Fibroblast of pulmonary artery (primary cell): ENCODE measurements at regions not wholly inside any gene's neighbourhood (a gene's known extent, or its start where the extent isn't known, plus 50 kb on each side); places are given as distances from the start of the nearest gene placed in this dataset.

Experiments
- DNase-seq: peaks from one replicate; pipeline ENCODE4 v3.0.0-alpha.2; 2010; ENCODE audit warnings: low read depth
- H3K4me3 ChIP-seq: replicated peaks from 2 replicates; pipeline ENCODE4 v1.5.1; 2011; ENCODE audit warnings: low read depth, mild to moderate bottlenecking, control low read depth, low read length, moderate library complexity
- TF ChIP-seq, protein P1 (sequence below): IDR thresholded peaks from 2 replicates; pipeline ENCODE4 v1.5.1; 2011; ENCODE audit warnings: mild to moderate bottlenecking, control low read depth, low read length, inconsistent platforms; ENCODE audit errors: missing control alignments

DNA sequence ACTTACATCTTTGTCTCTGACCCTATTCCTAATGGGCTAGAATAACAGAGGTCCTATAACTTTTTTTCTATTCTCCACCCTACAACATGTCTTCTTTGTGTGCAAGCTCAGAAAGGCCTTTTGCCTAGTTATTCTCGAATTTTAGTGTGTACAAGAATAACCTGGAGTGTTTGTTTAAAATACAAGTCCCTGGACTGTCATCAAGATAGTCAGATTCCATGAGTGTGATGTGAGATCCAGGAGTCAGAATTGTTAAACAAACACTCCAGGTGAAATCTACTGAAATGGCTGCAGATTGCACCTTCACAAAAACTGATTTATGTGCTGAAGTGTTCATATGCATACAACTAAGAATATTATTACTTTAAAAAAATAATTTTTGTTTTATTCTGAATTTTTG is 114.4 kb upstream of the DIO2 start:
- TF ChIP-seq, protein P1, sequence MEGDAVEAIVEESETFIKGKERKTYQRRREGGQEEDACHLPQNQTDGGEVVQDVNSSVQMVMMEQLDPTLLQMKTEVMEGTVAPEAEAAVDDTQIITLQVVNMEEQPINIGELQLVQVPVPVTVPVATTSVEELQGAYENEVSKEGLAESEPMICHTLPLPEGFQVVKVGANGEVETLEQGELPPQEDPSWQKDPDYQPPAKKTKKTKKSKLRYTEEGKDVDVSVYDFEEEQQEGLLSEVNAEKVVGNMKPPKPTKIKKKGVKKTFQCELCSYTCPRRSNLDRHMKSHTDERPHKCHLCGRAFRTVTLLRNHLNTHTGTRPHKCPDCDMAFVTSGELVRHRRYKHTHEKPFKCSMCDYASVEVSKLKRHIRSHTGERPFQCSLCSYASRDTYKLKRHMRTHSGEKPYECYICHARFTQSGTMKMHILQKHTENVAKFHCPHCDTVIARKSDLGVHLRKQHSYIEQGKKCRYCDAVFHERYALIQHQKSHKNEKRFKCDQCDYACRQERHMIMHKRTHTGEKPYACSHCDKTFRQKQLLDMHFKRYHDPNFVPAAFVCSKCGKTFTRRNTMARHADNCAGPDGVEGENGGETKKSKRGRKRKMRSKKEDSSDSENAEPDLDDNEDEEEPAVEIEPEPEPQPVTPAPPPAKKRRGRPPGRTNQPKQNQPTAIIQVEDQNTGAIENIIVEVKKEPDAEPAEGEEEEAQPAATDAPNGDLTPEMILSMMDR: no peak
- H3K4me3 ChIP-seq: no peak overlapping the region
- DNase-seq: no peak

DNA sequence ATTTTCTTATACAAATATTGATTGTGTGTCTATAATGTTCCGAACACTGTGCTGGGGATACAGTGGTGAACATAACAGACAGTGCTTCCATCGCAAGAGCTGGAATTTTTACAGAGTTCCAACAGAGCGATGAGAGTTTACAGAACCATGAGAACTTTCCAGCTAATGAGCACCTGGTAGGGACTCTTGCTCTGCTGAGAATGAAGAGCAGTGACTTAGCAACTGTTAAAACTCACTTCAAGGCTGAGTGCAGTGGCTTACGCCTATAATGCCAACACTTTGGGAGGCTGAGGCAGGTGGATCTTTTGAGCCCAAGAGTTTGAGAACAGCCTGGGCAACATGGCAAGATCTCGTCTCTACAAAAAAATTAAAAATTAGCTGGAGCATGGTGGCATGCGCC is 113.8 kb upstream of the DIO2 start:
- DNase-seq: no peak

DNA sequence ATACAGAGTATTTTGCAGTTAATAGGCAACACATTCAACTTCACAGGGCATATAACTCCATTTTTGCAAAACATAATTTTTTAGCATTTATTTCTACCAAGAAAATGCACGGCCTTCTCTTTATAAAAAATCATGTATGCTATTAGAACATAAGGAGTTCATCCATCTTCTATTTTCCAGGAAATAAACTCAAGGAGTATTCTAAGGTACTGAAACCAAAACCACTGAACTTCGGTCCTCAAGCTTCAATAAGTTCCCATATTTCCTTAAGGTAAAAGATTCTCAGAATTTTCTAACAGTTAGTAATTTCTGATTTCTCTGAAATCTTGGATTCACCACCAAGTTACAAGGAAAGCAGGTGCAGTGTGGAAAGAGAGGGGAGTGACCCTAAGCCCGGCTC is 113.3 kb upstream of the DIO2 start:
- TF ChIP-seq, protein P1: no peak
- no peak for DNase-seq
- no peak overlapping the region for H3K4me3 ChIP-seq

More for the DNA sequence above, 113.8 kb upstream of the DIO2 start:
- H3K4me3 ChIP-seq: no peak overlapping the region
- TF ChIP-seq, protein P1: no peak

DNA sequence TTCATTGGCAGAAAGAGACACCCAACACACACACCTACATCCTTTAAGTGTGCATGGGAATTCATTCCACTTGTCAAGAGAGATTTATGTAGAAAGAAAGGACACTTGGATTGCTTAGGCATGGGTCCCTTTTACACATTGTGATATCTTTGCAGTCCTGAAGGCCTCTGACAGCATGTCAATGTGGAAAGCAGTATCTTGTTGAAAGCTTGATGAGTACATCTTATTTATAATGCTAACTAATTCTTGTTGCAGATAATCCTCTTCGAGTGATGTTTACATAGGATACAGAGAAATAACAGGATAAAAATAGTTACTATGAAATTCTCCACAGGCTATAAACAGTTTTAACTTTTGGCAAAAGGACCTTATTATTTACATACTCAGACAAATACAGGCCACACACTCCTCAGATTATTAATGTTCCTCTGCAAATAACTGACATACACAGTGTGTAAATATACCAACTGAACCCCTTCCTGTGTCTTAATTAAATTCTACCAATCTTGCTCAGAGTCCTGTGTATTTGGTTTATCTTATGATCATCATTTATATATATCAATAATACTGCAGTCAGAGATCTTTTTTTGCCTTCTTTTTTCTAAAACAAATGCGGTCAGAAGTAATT is 111.8 kb upstream of the DIO2 start:
- TF ChIP-seq, protein P1: no peak
- H3K4me3 ChIP-seq: no peak overlapping the region
- DNase-seq: no peak

DNA sequence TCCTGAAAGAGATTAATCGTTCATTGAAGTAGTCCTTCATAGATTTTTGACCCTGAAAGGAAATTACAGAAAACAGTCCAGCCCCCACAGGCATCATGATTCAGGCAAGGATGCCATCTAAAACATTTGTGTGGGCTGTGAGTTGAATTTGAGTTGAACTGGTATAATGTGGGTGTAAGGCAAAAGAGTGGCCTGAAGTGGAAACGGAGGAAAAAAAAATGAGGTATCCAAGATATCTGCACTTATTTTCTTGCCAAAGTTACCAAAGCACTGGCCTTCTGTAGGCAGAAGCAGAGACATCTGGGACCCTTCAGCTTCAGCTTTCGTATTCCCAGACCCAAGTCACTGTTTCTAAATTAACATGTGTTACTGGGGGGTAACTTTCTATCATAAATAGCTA is 105.1 kb upstream of the DIO2 start:
- H3K4me3 ChIP-seq: no peak overlapping the region
- DNase-seq: no peak
- TF ChIP-seq, protein P1: no peak

DNA sequence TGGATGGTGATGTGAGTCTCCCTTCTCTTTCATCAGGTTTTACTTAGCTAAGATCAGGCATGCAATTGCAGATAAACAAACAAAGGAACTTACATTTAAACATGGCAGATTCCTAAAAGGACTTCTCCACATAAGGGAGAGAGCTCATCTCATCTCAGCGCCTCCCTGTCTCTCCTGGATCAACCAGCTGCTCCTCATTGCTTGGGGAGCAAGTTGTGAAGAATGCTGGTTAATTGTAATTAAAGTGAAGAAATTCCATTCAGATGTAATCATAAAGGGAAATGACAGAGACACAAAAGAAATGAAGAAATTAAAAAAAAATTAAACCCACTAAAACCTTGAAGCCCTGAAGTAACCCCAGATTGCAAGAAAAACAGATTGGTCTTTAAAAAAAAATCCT is 104.4 kb upstream of the DIO2 start:
- no peak for DNase-seq
- H3K4me3 ChIP-seq: no peak overlapping the region
- TF ChIP-seq, protein P1: no peak

DNA sequence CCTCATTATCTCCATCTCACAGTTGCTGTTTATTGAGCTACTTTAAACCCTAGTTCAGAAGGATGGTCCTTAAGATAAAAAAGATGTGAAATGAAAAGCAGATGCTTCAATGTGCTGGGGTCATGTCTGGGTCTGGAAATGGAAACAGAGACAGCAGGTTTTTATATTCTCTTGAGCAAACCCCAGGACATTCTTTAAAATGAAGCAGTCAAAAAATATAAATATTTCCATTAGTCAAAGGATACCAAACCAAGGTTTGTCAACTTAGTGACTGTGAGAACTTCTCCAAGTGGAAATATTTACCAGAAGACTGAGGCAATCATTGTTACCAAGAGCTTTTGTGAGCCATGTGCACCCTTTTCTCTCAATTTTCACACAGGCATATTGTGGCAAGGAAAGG is 102.5 kb upstream of the DIO2 start:
- no peak for DNase-seq
- H3K4me3 ChIP-seq: no peak overlapping the region
- TF ChIP-seq, protein P1: no peak
